OCI-LY3 (cell line): ENCODE measurements at regions not wholly inside any gene's neighbourhood (a gene's known extent, or its start where the extent isn't known, plus 50 kb on each side); places are given as distances from the start of the nearest gene placed in this dataset.

Experiments
- CTCF ChIP-seq: fragments of 200-600, 300-600 bp; sonication (generic); IDR thresholded peaks from 2 replicates; pipeline ENCODE4 v1.5.1; 2014; ENCODE audit warnings: antibody characterized with exemption, low read length, low read depth
- EZH2phosphoT487 ChIP-seq: fragments of 200-600 bp; shearing (Covaris generic); IDR thresholded peaks from 2 replicates; pipeline ENCODE4 v1.6.1; 2018; ENCODE audit warnings: antibody characterized with exemption, mixed run types, low read depth

- TF ChIP-seq CTCF (no peak), EZH2phosphoT487 (no peak)
Measured at GRCh38 chr13:58298556-58299135, 667.1 kb downstream of the PCDH17 start.
